ENCODE measurements at regions not wholly inside any gene's neighbourhood (a gene's known extent, or its start where the extent isn't known, plus 50 kb on each side); places are given as distances from the start of the nearest gene placed in this dataset.

DNA sequence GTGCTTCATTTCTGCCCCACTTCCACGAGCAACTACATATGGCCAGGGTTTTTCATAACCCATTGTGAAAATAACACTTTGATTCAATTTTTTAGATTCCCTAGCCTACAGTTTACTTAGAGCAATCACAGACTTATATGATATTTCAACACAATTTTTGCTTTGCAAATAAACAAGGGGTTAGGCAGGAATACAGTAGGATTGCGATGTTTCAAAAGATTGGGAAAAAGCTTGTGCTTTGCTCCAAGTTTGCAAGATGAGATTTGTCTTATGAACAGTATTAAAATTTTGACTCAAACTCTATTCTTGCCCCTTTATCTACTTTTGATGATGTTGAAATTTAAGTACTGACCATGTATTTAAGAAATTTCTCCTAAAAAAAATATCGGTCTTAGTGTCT, 814.5 kb upstream of the PIK3C3 start:
- Histone ChIP-seq H3K4me3 (no peak overlapping the region), H3K4me1 (no peaks in the 10 kb centered on the region), H3K27me3 (replicated peaks in 1 of 7) (no peaks in the 10 kb centered on the region), H3K36me3 (no peaks in the 10 kb centered on the region), H3K9me3 (no peaks in the 10 kb centered on the region), H3K27ac (no peak overlapping the region)
- WGBS, 5 donors: 79 to 91% (median 83%) methylated on average over 3 of the region's 3 CpGs
- intact Hi-C loops (cut with DNase I; ENCODE audit: low total_unique reads): no loop called here
- TF ChIP-seq, protein P1, sequence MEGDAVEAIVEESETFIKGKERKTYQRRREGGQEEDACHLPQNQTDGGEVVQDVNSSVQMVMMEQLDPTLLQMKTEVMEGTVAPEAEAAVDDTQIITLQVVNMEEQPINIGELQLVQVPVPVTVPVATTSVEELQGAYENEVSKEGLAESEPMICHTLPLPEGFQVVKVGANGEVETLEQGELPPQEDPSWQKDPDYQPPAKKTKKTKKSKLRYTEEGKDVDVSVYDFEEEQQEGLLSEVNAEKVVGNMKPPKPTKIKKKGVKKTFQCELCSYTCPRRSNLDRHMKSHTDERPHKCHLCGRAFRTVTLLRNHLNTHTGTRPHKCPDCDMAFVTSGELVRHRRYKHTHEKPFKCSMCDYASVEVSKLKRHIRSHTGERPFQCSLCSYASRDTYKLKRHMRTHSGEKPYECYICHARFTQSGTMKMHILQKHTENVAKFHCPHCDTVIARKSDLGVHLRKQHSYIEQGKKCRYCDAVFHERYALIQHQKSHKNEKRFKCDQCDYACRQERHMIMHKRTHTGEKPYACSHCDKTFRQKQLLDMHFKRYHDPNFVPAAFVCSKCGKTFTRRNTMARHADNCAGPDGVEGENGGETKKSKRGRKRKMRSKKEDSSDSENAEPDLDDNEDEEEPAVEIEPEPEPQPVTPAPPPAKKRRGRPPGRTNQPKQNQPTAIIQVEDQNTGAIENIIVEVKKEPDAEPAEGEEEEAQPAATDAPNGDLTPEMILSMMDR (IDR thresholded peaks at IDR 0.05 in 8 of 11, conservative IDR thresholded peaks at IDR 0.05 in 3 of 11): no peak
- no peak for TF ChIP-seq POLR2A (IDR thresholded peaks at IDR 0.05)
- TF ChIP-seq POLR2AphosphoS5 (IDR thresholded peaks at IDR 0.05): no peak
- no peak for DNase-seq

DNA sequence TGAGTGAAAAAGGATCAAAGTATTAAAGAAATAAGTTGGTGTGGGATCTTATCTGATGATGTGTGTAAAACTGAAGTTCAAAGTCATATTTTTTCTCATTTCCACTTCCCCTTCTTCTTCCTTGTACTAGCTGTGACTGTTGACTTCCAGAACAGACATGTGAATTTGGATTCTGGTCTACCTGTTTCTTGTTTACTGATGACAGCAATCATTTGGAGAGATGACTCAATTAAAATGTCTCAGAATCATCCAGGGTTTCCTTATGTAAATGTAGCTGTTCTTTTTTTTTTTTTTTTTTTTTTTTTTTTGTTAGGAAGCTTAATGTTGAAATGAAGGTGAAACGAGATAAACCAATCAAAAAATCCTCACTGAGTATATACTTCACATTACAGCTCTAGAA, 819.9 kb upstream of the PIK3C3 start:
- TF ChIP-seq POLR2AphosphoS5 (IDR thresholded peaks at IDR 0.05) (no peak), POLR2A (IDR thresholded peaks at IDR 0.05) (no peak)
- TF ChIP-seq, protein P1 (IDR thresholded peaks at IDR 0.05 in 8 of 11, conservative IDR thresholded peaks at IDR 0.05 in 3 of 11): no peak
- no peak for DNase-seq
- WGBS, 5 donors: 50 to 75% (median 52%) methylated on average over 1 of the region's 1 CpG
- Histone ChIP-seq H3K27ac (no peak overlapping the region), H3K4me1 (no peaks in the 10 kb centered on the region), H3K9me3 (no peaks in the 10 kb centered on the region), H3K27me3 (replicated peaks in 1 of 7) (no peaks in the 10 kb centered on the region), H3K36me3 (no peaks in the 10 kb centered on the region), H3K4me3 (no peak overlapping the region)
- intact Hi-C loops (cut with DNase I; ENCODE audit: low total_unique reads): no loop called here

DNA sequence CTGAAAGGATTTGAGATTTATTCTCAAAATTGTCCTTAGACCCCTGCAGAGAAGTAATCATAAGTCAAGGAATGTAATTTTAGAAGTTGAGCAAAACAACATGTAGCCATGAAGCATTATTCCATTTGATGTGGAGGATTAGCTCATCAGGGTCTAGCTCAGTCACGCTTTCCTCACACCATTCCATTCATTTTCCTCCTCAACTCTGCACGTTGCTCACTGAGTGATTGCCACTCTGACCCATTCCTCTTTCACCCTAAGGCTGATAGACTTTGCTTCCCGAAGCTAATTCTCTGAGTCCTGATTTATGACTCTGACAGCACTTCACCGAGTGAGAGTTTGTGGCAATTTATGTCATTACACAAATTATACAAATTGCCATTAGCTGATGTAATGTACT, 820.6 kb upstream of the PIK3C3 start:
- Histone ChIP-seq H3K4me3 (no peak overlapping the region), H3K9me3 (peaks cover 0 to 1% (median 0%) of the 10 kb centered on the region in 8 donors), H3K4me1 (no peaks in the 10 kb centered on the region), H3K27me3 (replicated peaks in 1 of 7) (no peaks in the 10 kb centered on the region), H3K27ac (no peak overlapping the region), H3K36me3 (no peaks in the 10 kb centered on the region)
- DNase-seq: no peak
- 28 to 57% (median 37%) methylated on average over 4 of the region's 4 CpGs for WGBS, 5 donors
- intact Hi-C loops (cut with DNase I; ENCODE audit: low total_unique reads): no loop called here
- TF ChIP-seq, protein P1 (IDR thresholded peaks at IDR 0.05 in 8 of 11, conservative IDR thresholded peaks at IDR 0.05 in 3 of 11): no peak
- no peak for TF ChIP-seq POLR2A (IDR thresholded peaks at IDR 0.05)
- TF ChIP-seq POLR2AphosphoS5 (IDR thresholded peaks at IDR 0.05): no peak

DNA sequence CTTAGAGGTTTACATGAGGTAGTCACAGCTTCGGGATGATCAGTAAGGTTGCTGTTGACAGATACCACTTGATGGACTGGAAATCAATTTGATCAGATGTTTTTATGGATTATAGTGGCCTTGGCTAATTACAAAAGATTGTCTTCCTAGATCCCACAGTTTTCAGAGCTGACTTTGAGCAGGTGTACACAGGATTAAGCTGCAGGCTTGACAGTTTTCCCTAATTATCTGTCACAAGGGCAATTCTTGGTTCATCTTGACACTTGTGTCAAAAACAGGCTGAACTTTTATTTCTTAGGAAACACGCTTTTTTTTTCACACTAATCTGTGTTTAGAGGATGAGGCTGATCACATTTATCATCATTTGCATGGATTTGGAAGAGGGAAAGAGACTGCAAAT, 824.0 kb upstream of the PIK3C3 start:
- no peak for TF ChIP-seq POLR2AphosphoS5 (IDR thresholded peaks at IDR 0.05)
- TF ChIP-seq, protein P1 (IDR thresholded peaks at IDR 0.05 in 8 of 11, conservative IDR thresholded peaks at IDR 0.05 in 3 of 11): no peak
- TF ChIP-seq POLR2A (IDR thresholded peaks at IDR 0.05): no peak
- Histone ChIP-seq H3K27ac (no peak overlapping the region), H3K4me3 (no peak overlapping the region), H3K9me3 (peaks cover 0 to 4% (median 0%) of the 10 kb centered on the region in 8 donors), H3K36me3 (no peaks in the 10 kb centered on the region), H3K27me3 (replicated peaks in 1 of 7) (no peaks in the 10 kb centered on the region), H3K4me1 (no peaks in the 10 kb centered on the region)
- intact Hi-C loops (cut with DNase I; ENCODE audit: low total_unique reads): no loop called here
- DNase-seq: no peak
- 54 to 67% (median 57%) methylated on average over 2 of the region's 2 CpGs for WGBS, 5 donors
